8988T (cell line): ENCODE measurements at regions not wholly inside any gene's neighbourhood (a gene's known extent, or its start where the extent isn't known, plus 50 kb on each side); places are given as distances from the start of the nearest gene placed in this dataset.

ENCODE experiments used
- DNase-seq: peaks from one replicate; pipeline ENCODE4 v3.0.0; 2011

DNA sequence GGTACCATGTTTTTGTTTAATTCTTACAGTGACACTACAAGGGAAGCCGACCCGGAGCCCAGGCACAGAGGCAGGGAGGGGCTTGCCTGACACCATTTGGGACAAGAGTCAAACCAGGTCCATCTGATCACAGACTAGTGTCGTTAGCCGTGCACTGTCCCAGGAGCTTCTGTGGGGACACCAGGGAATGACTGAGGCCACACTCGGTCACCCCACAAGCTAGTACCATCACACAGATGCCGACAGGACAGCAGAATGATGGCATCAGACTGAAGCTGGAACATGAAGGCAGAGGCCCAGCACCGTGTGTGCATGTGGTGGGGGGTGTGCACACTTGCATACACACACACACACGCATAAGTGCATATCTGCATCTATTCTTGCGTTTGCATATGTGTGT lies 61.5 kb upstream of the NECTIN1 start:
- no peak for DNase-seq

DNA sequence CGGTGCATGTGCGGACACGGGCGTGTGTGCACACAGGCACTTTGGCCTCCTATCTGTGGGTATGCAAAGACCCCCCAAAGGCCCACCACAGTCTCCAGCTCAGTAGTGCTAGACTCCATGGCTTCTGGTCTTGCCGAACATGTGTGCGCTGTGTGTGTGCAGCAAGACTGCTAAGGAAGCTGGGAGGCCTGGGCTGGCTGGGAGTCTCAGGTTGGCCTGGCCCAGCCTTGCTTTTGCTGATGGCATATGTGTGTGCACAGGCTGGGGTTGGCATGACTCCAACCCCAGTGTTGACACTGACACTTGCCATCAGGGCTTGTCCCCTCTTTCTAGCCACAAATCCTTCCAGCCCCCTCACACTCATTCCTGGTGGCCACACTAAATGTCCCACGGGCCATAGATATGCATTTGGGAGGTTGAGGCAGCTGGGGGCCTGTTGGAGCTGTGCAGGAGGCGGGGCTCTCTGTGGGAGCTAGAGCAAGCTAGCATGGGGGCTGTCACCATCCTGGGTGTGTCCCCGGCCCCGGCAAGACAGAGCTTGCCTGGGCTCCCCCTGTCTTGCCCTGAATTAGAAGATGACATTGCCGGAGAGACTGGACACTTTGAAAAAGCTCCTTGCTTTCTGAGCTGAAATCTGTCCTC lies 60.9 kb upstream of the NECTIN1 start:
- DNase-seq = no peak

DNA sequence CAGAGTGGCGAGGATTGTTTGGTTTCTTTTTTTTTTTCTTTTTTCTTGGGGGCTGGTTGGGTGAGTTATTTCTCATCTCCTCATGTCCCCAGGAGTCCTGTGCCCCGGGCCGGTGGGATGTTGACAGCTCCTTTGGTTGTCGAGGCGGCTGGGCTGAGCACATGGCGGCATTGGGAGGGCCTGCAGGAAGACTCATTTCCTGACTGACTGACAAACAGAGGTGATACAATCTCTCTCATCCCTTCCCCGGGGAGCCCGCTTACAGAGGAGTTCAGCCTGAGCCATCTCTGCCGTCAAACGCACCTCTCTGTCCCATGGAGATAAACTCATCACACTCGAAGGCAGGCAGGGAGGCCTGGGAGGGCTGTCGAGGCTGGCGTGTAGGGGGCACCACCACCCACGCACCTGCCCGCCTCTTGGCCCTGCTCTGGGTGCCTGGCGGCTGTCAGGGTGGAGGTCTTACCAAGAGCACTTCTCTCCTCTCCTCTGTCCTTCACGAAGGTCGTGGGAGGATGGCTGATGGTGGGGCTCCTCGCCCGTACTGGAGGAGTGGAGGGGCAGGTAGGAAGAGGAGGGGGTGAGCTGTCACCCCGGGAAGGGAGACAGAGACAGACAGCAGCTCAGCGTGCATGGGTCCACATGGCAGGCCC lies 60.0 kb upstream of the NECTIN1 start:
- DNase-seq = no peak

DNA sequence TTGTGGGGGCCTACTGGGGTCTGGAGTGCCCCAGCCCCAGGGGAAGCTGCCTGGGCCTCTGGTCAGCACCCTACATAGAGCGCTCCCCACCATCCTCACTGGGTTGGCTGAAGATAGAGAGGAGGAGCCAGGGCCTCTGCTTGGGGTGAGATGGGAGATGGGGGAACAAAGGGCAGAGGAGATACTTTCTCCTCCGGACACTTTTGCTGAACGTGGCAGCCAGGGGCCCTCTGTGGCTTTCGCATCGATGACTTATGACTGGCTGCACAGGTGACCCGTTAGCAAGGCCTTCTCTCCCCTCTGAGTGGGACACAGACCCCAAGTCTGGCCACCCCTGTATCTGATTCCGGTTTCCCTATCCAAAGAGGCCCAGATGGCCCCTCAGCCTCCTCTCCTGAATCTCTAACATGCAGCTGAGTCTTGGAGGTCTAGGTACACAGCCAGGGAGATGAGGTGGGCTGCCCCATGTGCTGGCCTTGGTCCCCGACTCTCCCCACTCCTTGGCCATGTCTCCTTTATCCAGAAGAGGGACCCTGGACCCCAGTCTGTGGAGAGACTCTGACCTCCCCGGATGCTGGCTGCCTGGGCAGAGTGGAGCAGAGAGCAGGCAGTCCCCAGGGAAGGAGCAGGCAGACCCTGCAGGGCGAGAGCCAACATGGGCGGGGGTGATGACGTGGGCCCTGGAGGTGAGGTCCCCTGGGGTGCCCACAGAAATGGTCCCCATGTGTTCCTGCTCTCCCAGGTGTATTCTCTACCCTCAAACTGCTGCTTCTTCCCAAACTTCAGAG lies 59.3 kb upstream of the NECTIN1 start:
- no peak for DNase-seq

DNA sequence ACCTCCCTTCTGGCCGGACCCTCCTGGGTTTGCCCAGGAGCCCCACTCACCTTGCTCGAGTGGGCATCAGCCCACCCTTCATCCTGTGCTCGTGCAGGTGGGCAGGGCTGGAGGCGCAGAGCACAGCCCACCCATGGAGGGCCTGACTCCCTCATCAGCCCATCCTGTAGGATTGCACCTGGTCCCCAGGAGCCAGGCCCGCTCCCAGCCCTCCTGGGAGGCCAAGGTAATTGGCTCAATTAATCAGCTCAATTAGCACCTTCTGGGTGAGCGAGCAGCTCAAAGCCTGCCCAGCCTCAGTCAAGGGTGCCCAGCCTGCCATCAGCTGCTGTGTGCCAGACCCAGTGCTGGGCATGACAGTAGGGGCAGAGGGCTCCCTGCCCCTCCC lies 58.1 kb upstream of the NECTIN1 start:
- no peak for DNase-seq

DNA sequence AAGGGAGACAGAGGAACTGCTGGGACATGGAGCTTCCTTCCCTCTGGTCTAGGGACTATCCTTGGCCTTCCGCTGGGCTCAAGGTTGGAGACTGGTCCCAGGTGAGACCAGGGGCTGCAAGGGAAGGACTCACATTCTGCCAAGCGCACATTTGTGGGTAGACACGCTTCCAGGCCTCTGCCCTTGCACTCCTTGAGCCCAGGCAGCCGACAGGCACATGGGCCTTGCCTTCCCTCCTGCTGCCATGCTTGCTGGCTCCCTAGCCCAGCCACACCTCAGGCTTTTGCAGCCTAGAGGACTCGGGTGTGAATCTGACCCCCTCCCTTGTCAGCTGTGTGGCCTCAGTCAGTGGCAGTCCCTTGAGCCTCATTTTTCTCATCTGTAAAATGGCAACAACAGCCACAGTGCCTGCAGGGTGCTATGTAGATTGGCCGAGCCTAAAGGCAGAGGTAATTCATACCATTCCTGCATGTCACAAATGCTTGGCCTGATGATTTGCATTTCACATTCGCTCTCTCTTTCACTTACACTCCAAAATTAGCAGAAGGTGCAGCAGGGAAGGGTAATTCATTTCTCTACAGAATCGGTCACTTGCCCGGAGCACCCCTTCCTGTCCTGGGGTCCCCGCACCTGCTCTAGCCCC lies 57.6 kb upstream of the NECTIN1 start:
- DNase-seq = no peak

DNA sequence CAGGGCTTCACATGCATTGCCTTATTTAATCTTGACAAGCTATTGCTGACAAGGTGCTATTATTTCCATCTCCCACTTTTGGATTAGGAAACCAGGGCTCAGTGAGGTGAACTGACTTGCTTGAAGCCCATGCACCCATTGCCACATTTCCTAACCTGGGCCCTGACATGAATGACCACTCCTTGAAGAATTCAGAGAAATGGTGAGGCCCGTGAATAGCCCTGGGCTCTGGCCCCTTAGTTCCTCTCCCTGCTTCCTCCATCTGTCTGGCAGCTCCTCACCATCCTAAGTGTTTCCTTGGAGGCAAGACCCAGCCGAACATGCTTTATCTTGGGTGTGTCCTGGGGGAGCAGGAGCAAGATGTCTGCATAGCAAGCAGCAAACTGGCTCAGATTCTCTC lies 56.1 kb upstream of the NECTIN1 start:
- DNase-seq = no peak

DNA sequence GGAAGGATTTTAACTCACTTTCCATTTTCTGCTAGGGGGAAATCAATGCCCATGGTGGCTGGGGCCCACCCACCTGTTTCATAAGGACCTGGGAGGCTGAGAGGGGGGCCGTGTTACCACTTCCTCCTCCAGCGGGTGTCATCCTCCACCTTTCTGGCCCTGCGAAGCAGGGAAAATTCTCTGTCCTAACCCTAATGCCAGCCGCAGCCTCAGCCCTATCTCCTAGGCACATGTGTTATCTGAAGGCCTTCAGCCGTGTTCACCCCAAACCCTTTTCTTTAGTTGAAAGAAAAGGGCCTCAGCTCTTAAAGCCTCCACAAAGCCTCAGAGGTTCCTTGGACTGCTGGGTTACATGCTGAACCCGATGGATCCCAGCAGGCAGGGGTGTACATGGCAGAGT lies 55.4 kb upstream of the NECTIN1 start:
- no peak for DNase-seq

DNA sequence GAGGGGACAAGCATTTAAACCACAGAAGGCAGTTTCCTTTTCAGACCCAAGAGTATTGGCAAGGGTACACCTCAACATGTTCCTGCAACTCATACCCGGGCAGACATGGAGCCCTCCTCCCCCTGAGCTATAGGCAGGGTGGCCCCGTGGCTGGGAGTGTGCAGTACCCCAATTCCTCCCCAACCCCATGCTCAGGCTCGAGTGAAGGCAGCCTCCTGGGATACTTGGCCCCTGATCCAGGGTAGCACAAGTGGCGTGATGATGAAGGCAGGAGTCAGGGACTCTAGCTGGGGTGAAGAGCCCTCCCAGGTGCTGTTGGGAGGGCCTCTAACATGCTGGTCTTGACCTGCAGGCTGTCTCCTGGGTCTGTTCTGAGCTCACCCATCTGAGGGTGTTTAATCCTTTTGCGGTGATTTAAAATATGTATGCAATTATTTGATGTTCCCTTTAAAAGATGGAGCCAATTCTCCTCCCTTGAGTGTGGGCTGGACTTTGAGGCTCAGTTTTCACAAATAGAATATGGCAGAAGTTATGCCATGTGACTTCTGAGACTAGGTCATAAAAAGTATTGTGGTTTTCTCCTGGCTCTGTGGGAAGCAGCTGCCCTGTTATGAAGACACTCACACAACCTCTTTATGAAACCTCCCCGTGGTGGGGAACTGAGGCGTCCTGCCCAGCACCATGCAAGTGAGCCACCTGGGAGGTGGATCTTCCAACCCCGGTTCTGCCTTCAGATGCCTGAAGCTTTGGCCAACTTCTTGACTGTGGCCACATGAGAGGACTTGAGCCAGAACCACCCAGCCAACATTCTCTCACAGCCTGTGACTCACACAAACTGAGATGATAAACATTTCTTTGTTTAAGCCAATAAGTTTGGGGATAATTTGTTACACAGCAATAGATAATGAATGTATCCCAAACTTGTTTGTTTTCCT lies 54.7 kb upstream of the NECTIN1 start:
- DNase-seq = no peak

DNA sequence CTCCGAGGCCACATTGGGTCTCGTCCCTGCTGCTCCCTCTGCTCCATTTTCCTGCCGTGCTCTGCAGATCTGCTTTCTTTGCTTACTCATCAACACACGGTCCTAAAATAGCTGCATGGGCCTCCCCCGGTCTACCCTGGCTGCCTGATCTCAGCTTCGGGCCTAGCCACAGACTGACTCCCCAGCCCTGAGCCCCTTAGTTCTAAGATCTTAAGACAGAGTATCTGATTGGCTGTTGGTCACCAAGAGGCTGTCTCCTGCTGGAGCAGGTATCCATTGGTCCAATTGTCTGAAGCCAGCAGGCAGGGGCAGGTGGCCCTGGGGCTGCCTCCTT lies 53.7 kb upstream of the NECTIN1 start:
- DNase-seq = no peak

DNA sequence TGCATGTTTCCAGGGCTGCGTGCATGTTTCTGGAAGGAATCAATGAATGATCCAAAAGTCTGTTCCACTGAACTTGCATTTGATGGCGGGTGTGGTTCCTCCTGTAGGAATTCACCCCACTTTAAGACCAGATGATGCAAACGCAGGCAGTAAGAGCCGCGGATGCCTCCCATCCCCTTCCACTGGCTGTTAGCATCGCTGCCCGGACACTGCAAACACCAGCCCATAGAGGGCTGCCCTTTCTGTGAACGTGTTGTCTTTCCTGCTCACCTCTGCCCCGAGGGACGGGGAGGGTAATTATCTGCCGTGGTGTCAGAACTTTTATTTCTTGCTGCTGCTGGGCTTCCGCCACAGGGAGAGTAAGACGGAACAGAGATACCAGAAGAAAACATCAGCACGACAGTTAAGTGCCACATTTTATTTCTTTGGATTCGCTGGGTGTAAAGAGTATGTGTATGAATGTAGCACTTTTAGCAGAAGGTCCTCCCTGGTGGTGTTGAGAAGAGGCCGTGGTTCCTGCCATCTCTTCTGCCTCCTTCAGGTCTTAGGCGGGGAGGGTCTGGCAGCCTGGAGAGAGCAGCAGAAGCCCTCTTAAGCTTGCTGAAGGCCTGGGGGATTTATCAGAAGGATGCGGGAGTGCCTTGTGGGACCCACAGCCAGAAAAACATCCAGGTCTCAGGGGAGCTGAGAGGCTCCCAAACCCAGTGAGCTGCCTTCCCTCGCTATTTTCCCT lies 53.2 kb upstream of the NECTIN1 start:
- DNase-seq = no peak

DNA sequence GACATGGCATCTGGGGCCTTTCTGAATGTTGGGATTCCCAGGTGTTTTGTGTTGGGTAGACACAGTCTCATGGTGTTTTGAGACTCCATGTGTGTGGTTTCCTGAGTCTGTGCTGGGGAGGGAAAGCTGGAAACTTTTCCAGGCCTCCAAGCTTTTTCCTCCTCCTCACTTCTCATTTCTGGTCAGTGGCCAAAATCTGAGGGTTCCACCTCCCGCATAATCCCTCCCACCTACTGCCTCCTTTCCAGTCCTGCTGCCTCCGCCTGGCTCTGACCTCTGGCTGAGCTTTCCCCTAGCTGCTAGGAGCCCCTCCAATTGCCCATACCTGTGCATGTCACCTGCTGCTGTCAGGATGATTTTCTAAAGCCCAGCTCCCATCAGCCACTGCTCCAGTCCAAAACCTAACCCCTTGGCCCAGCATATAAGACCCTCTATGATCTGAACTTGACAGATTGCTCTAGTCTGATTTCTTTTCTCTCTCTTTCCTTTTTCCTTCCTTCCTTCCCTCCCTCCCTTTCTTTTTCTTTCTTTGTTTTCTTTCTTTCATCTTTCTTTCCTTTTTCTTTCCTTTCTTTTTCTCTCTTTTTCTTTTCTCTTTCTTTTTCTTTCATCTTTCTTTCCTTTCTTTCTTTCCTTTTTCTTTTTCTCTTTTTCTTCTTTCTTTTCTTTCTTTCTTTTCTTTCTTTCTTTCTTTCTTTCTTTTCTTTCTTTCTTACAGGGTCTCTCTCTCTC lies 51.4 kb upstream of the NECTIN1 start:
- no peak for DNase-seq

DNA sequence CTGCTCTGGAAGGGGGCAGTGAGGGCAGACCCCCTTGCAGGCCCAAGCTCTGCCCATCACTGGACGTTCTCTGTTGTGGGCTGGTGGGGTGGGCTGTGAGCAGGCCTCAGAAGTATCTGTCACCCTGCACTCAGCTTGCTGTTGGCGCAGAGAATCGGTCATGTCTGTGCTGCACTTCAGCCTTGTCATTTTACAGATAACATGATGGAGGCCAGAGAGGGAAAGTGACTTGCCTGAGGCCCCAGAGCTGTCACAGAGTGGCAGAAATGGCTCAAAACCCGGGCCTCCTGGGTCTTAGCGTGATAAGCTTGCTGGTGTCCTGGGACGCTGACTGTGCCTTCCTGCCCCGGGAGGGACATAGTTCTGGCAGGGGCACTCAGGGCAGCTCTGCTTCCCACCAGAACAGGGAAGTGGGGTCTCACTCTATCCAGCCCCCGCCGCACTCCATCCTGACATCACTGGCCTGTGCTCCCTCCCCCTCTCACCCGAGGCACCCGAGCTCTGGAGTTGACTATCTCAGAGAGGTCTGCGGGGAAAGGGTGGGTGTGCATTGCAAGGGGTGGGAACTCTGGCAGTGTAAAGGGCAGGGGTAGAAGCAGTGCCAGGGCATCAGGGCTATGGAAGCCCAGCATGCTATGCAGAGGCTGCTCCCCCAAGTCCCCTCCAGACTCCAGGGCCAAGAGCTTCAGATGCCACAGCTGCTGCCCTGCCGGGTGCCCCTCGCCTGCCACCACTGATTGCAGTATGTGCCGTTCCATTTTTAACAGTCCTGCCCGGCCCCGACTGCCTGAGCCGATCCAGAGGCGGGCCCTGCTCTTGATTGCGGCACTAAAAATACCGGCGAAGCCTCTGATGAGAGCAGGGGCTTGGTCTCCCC lies 50.4 kb upstream of the NECTIN1 start:
- no peak for DNase-seq
